Mammary epithelial cell (primary cell): ENCODE measurements at regions not wholly inside any gene's neighbourhood (a gene's known extent, or its start where the extent isn't known, plus 50 kb on each side); places are given as distances from the start of the nearest gene placed in this dataset.

Source experiments
- CTCF ChIP-seq, 2 donors: IDR thresholded peaks in 1 of 2; conservative IDR thresholded peaks in 1 of 2; 2 replicates each; pipeline ENCODE4 v1.5.1; 2011 to 2012; ENCODE audit warnings: inconsistent platforms in 2 of 2, low read length in 2 of 2, mild to moderate bottlenecking in 2 of 2, control low read depth in 1 of 2, low read depth in 1 of 2; ENCODE audit not compliant: insufficient read depth in 1 of 2; ENCODE audit errors: extremely low read depth in 1 of 2
- EZH2 ChIP-seq: IDR thresholded peaks from 2 replicates; pipeline ENCODE4 v1.6.1; 2012; ENCODE audit warnings: low read length, inconsistent platforms, borderline replicate concordance

- TF ChIP-seq CTCF (conservative IDR thresholded peaks at IDR 0.05 in 1 of 2, IDR thresholded peaks at IDR 0.05 in 1 of 2; ENCODE audit: extremely low read depth in 1 of 2, insufficient read depth in 1 of 2, low read depth in 1 of 2, low read length in 2 of 2) (no peak), EZH2 (no peak)
These were observed 795.5 kb downstream of the C12orf50 start for GRCh38 chr12:87233671-87234070.
